ENCODE measurements at regions not wholly inside any gene's neighbourhood (a gene's known extent, or its start where the extent isn't known, plus 50 kb on each side); places are given as distances from the start of the nearest gene placed in this dataset.

- H3K4me3 ChIP-seq (ENCODE audit: low read depth, poor library complexity, severe bottlenecking): no peak overlapping the region
- intact Hi-C loops (cut with DNase I; ENCODE audit: low total_unique reads): no loop called here
- no peak for DNase-seq (ENCODE audit: low spot score in 2 of 2)
- TF ChIP-seq POLR2A (IDR thresholded peaks at IDR 0.05): no peak
- TF ChIP-seq, protein P1, sequence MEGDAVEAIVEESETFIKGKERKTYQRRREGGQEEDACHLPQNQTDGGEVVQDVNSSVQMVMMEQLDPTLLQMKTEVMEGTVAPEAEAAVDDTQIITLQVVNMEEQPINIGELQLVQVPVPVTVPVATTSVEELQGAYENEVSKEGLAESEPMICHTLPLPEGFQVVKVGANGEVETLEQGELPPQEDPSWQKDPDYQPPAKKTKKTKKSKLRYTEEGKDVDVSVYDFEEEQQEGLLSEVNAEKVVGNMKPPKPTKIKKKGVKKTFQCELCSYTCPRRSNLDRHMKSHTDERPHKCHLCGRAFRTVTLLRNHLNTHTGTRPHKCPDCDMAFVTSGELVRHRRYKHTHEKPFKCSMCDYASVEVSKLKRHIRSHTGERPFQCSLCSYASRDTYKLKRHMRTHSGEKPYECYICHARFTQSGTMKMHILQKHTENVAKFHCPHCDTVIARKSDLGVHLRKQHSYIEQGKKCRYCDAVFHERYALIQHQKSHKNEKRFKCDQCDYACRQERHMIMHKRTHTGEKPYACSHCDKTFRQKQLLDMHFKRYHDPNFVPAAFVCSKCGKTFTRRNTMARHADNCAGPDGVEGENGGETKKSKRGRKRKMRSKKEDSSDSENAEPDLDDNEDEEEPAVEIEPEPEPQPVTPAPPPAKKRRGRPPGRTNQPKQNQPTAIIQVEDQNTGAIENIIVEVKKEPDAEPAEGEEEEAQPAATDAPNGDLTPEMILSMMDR (IDR thresholded peaks at IDR 0.05): no peak
- WGBS, 2 donors: 64% methylated on average over 5 of the region's 5 CpGs
Measured at GRCh38 chr1:157415661-157416060, 136.7 kb downstream of the FCRL5 start.

DNA sequence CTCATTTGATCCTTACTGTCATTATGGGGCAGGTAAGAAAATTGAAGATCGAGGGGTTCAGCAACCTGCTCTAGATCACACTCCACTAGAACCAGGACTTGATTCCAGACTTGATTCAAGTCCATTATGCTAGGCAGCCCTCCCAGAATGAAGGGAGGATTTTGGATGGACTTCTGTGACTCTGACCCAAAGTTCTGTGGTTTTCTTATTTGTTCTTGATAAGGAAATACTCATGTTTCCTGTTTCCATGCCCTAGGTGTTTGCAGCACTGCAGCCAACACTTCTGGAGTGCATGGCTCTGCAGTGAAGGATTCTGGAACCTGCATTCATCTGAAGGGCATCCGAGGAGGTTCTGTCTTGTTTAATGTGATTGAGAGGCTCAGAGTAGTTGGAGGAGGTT, 140.0 kb downstream of the FCRL5 start:
- intact Hi-C loops (cut with DNase I; ENCODE audit: low total_unique reads): no loop called here
- H3K4me3 ChIP-seq (ENCODE audit: low read depth, poor library complexity, severe bottlenecking): no peak overlapping the region
- TF ChIP-seq, protein P1 (IDR thresholded peaks at IDR 0.05): no peak
- TF ChIP-seq POLR2A (IDR thresholded peaks at IDR 0.05): no peak
- no peak for DNase-seq (ENCODE audit: low spot score in 2 of 2)
- WGBS, 2 donors: 77 to 78% methylated on average over 2 of the region's 2 CpGs

GRCh38 chr1:157411769-157412168, 140.5 kb downstream of the FCRL5 start:
- 63 to 83% methylated on average over 4 of the region's 4 CpGs for WGBS, 2 donors
- intact Hi-C loops (cut with DNase I; ENCODE audit: low total_unique reads): no loop called here
- TF ChIP-seq, protein P1 (IDR thresholded peaks at IDR 0.05): no peak
- TF ChIP-seq POLR2A (IDR thresholded peaks at IDR 0.05): no peak

GRCh38 chr1:157411064-157411463, 141.3 kb downstream of the FCRL5 start:
- TF ChIP-seq, protein P1 (IDR thresholded peaks at IDR 0.05): no peak
- TF ChIP-seq POLR2A (IDR thresholded peaks at IDR 0.05): no peak
- 66 to 88% methylated on average over 2 of the region's 2 CpGs for WGBS, 2 donors
- no peak for DNase-seq (ENCODE audit: low spot score in 2 of 2)
- H3K4me3 ChIP-seq (ENCODE audit: low read depth, poor library complexity, severe bottlenecking): no peak overlapping the region
- intact Hi-C loops (cut with DNase I; ENCODE audit: low total_unique reads): no loop called here

More at GRCh38 chr1:157411769-157412168, 140.5 kb downstream of the FCRL5 start:
- no peak for DNase-seq (ENCODE audit: low spot score in 2 of 2)
- no peak overlapping the region for H3K4me3 ChIP-seq (ENCODE audit: low read depth, poor library complexity, severe bottlenecking)

DNA sequence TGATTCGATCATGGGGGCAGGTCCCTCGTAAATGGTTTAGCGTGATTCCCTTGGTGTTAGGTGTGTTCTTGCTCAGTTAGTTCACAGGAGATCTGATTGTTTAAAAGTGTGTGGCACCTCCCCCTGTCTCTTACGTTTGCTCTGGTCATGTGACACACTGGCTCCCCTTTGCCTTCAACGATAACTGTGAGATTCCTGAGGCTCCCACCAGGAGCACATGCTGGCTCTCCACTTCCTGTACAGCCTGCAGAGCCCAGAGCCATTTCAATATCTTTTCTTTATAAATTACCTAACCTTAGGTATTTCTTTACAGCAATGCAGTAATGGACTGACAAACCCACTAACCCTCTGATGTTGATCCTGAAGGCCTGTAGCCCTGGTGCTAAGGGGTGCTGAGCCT, 141.9 kb downstream of the FCRL5 start:
- TF ChIP-seq POLR2A (IDR thresholded peaks at IDR 0.05): no peak
- TF ChIP-seq, protein P1 (IDR thresholded peaks at IDR 0.05): no peak
- intact Hi-C loops (cut with DNase I; ENCODE audit: low total_unique reads): no loop called here
- no peak overlapping the region for H3K4me3 ChIP-seq (ENCODE audit: low read depth, poor library complexity, severe bottlenecking)
- WGBS, 2 donors: 76 to 77% methylated on average over 5 of the region's 5 CpGs
- no peak for DNase-seq (ENCODE audit: low spot score in 2 of 2)

DNA sequence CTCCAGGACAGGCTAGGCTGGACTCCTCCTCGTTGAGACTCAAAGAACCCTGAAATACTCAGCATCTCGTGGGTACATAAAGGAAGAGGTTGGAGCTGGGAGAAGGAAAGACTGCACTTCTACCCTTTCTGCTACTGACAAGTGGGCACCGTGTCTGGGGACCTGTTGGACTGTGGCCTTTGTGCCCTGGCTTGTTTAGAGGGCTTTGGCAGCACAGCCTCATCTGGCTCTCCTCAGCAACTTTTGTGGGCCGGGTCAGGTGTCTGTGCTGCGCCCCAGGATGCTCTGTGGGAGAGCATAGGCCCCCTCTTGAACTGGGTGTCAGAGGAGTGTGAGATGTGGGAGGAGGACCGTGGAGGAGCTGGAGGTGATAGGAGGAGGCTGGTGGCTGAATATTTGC, 142.4 kb downstream of the FCRL5 start:
- no peak for TF ChIP-seq POLR2A (IDR thresholded peaks at IDR 0.05)
- TF ChIP-seq, protein P1 (IDR thresholded peaks at IDR 0.05): no peak
- 90 to 94% methylated on average over 6 of the region's 6 CpGs for WGBS, 2 donors
- no peak for DNase-seq (ENCODE audit: low spot score in 2 of 2)
- H3K4me3 ChIP-seq (ENCODE audit: low read depth, poor library complexity, severe bottlenecking): no peak overlapping the region
- intact Hi-C loops (cut with DNase I; ENCODE audit: low total_unique reads): no loop called here

Measured in lower leg skin (tissue), 4 donors.